DOHH2 (cell line): ENCODE measurements at regions not wholly inside any gene's neighbourhood (a gene's known extent, or its start where the extent isn't known, plus 50 kb on each side); places are given as distances from the start of the nearest gene placed in this dataset.

ENCODE experiments used
- H3F3A ChIP-seq: fragments of 200-600 bp; sonication (generic), shearing (Covaris generic); 2 replicates; pipeline ENCODE4 v1.6.0; 2016; ENCODE audit warnings: antibody characterized with exemption, mild to moderate bottlenecking; ENCODE audit not compliant: control insufficient read depth, insufficient read depth
- H3K27ac ChIP-seq: fragments of 200-600 bp; sonication (generic); 2 replicates; pipeline ENCODE4 v1.5.1; 2014; ENCODE audit warnings: low read depth, mild to moderate bottlenecking, low read length, moderate library complexity
- H3K27me3 ChIP-seq: fragments of 200-600 bp; sonication (generic); 2 replicates; pipeline ENCODE4 v1.6.1; 2014; ENCODE audit warnings: mild to moderate bottlenecking, low read length, mixed read lengths; ENCODE audit not compliant: control insufficient read depth
- H3K36me3 ChIP-seq: fragments of 200-600 bp; sonication (generic); 2 replicates; pipeline ENCODE4 v1.6.1; 2014; ENCODE audit warnings: mild to moderate bottlenecking, low read length, moderate library complexity, mixed read lengths; ENCODE audit not compliant: control insufficient read depth
- H3K4me1 ChIP-seq: fragments of 200-600 bp; sonication (generic); 2 replicates; pipeline ENCODE4 v1.6.1; 2014; ENCODE audit warnings: mild to moderate bottlenecking, low read length, mixed read lengths; ENCODE audit not compliant: control insufficient read depth
- H3K4me2 ChIP-seq: fragments of 200-600 bp; sonication (generic); 2 replicates; pipeline ENCODE4 v1.6.0; 2014; ENCODE audit warnings: mild to moderate bottlenecking, low read length, moderate library complexity
- H3K4me3 ChIP-seq: fragments of 200-600 bp; sonication (generic); 2 replicates; pipeline ENCODE4 v1.5.1; 2014; ENCODE audit warnings: mild to moderate bottlenecking, low read length, mixed read lengths
- H3K79me2 ChIP-seq: fragments of 200-600 bp; sonication (generic); 2 replicates; pipeline ENCODE4 v1.6.1; 2014; ENCODE audit warnings: mild to moderate bottlenecking, low read length, mixed read lengths; ENCODE audit not compliant: control insufficient read depth
- H3K9me2 ChIP-seq: fragments of 200-600 bp; sonication (generic); replicated peaks from 2 replicates; pipeline ENCODE4 v1.6.1; 2014; ENCODE audit warnings: mild to moderate bottlenecking, low read length, mixed read lengths; ENCODE audit not compliant: control insufficient read depth
- H3K9me3 ChIP-seq: fragments of 200-600 bp; sonication (generic); 2 replicates; pipeline ENCODE4 v1.6.1; 2014; ENCODE audit warnings: antibody characterized with exemption, low read length, mixed read lengths; ENCODE audit not compliant: control insufficient read depth, insufficient read depth
- H4K20me1 ChIP-seq: fragments of 200-600 bp; sonication (generic); 2 replicates; pipeline ENCODE4 v1.6.0; 2014; ENCODE audit warnings: low read depth, mild to moderate bottlenecking, antibody characterized with exemption, low read length, moderate library complexity; ENCODE audit not compliant: control insufficient read depth, insufficient read depth
- CTCF ChIP-seq: fragments of 200-600 bp; sonication (generic); IDR thresholded peaks from one replicate; pipeline ENCODE4 v1.5.1; 2014; ENCODE audit warnings: antibody characterized with exemption, mild to moderate bottlenecking, low read depth, low read length; ENCODE audit not compliant: poor library complexity, severe bottlenecking
- EZH2phosphoT487 ChIP-seq: fragments of 200-600 bp; sonication (generic); IDR thresholded peaks from 2 replicates; pipeline ENCODE4 v1.6.1; 2017; ENCODE audit warnings: borderline replicate concordance, mild to moderate bottlenecking, antibody characterized with exemption, low read length, moderate library complexity, mixed read lengths

DNA sequence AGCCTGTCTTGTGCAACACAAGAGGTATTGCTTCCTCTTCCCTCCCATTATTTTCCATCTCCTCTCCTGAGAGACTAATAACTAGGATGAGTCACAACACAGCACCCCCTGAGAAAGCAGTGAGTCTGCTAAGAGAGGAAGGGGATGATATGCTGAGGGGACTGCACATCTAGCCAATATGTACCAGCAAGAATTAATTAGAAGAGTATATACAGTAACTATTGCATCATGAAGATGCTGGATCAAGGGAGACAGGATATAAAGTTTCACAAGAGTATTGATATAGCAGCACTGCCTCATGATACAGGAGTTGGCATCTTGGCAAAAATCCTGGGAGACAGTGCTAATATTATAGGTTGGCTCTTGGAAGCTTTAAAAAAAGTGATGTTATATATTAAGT, 289.9 kb upstream of the RBMS1 start:
- H3K4me3 ChIP-seq: no peak overlapping the region
- no peaks in the 10 kb centered on the region for H3K9me2 ChIP-seq
- H3K4me2 ChIP-seq: no peak overlapping the region
- no peaks in the 10 kb centered on the region for H4K20me1 ChIP-seq
- no peaks in the 10 kb centered on the region for H3K9me3 ChIP-seq
- no peak for TF ChIP-seq EZH2phosphoT487
- TF ChIP-seq CTCF: no peak
- no peaks in the 10 kb centered on the region for H3K27me3 ChIP-seq
- no peaks in the 10 kb centered on the region for H3K79me2 ChIP-seq
- no peaks in the 10 kb centered on the region for H3K36me3 ChIP-seq
- H3F3A ChIP-seq: no peaks in the 10 kb centered on the region
- no peaks in the 10 kb centered on the region for H3K4me1 ChIP-seq
- H3K27ac ChIP-seq: no peak overlapping the region

GRCh38 chr2:160784034-160784433, 290.4 kb upstream of the RBMS1 start:
- Histone ChIP-seq H4K20me1 (no peaks in the 10 kb centered on the region), H3K4me3 (no peak overlapping the region), H3K4me2 (no peak overlapping the region), H3K36me3 (no peaks in the 10 kb centered on the region), H3F3A (no peaks in the 10 kb centered on the region), H3K9me2 (no peaks in the 10 kb centered on the region), H3K4me1 (no peaks in the 10 kb centered on the region), H3K79me2 (no peaks in the 10 kb centered on the region), H3K27ac (no peak overlapping the region), H3K9me3 (no peaks in the 10 kb centered on the region), H3K27me3 (no peaks in the 10 kb centered on the region)
- no peak for TF ChIP-seq CTCF
- no peak for TF ChIP-seq EZH2phosphoT487

DNA sequence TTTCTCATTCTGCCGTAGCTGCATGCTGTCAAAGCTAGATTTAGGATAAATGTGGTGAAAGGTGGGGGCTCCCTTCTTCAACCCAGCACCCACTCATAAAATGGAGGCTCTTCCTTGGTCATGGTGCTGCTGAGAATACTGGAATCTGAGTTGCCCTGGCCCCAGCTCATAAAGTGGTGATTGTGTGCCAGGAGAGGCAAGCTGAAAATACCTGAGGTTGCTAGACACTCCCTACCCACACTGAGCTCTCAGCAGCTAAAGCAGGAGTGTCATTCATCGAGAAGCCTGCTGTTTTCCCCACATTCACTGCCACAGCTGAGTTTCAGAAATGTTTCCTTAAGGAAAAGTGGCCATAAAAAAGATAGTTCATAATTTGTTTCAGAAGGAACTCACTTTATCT, 297.1 kb upstream of the RBMS1 start:
- no peaks in the 10 kb centered on the region for H3F3A ChIP-seq
- H3K27me3 ChIP-seq: no peaks in the 10 kb centered on the region

More for the DNA sequence above, 297.1 kb upstream of the RBMS1 start:
- Histone ChIP-seq H4K20me1 (no peaks in the 10 kb centered on the region), H3K9me2 (no peaks in the 10 kb centered on the region), H3K79me2 (no peaks in the 10 kb centered on the region), H3K4me3 (no peak overlapping the region), H3K4me2 (no peak overlapping the region), H3K9me3 (no peaks in the 10 kb centered on the region), H3K27ac (no peak overlapping the region), H3K36me3 (no peaks in the 10 kb centered on the region), H3K4me1 (no peaks in the 10 kb centered on the region)
- no peak for TF ChIP-seq EZH2phosphoT487
- no peak for TF ChIP-seq CTCF
